NCI-H82 treated with DMSO at 0.1 percent for 48 hours (cell line): ENCODE measurements at regions not wholly inside any gene's neighbourhood (a gene's known extent, or its start where the extent isn't known, plus 50 kb on each side); places are given as distances from the start of the nearest gene placed in this dataset.

Source experiments
- DNase-seq: peaks from one replicate; lab custom pipeline; 2025; ENCODE audit not compliant: unreplicated experiment; lab: John Stamatoyannopoulos, UW

- DNase-seq: no peak
Observed at GRCh38 chr7:11895337-11895736, 63.3 kb upstream of the THSD7A start.

DNA sequence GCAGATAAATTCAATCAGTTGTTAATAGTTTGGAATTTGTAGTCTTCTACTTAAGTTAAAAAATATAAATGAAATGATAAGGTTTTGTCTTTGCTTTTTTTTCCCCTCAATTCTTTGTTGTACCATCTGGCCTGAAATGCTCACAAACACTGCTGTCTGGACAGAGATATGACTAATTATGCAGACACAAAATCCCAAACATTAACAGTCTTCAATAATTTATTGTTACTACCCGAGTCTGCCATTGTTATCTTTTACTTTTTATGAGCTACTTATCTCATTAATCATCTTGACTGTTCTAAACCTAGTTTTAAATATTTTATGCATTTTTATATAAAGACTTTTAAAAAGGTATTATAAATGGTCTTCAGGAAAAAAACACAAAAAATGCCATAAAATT lies 64.7 kb upstream of the THSD7A start:
- DNase-seq: no peak

- DNase-seq: no peak
Observed at GRCh38 chr7:11899247-11899646, 67.2 kb upstream of the THSD7A start.

DNA sequence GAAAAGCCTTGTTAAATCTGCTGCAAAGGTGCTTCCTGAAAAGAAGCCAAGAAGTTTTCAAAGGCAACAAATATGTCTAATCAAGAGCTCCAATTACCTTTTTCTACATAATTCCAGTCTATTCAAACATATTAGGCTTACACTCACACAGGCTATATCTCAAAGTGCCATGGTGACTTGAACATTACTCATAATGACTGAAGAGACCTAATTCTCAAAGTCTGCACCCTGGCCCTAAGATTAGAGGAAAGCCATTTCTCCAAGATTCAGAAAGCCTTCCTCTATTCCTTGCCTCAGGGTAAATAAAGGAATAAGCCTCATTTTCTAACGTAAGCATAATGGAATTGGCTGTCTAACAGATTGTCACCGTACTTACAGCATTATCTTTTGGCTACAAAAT lies 78.3 kb upstream of the THSD7A start:
- no peak for DNase-seq

DNA sequence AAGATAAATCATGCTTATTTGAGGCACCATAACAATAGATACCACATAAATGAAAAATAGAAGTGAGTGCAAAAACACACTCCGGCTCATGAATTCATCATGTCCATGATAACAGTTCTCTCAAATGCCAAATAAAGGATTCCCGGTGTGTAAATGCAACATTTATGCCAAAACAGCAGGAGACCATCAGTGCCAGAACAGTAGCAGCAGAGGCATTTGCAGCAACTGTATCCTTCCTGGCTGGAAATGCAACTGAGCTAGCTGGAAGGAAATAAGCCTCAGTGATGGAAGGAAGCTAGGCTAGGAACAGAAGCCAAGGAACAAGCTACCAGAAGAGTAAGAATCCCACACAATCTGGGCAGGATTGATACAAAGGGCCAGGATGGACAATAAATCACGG lies 79.9 kb upstream of the THSD7A start:
- no peak for DNase-seq

DNA sequence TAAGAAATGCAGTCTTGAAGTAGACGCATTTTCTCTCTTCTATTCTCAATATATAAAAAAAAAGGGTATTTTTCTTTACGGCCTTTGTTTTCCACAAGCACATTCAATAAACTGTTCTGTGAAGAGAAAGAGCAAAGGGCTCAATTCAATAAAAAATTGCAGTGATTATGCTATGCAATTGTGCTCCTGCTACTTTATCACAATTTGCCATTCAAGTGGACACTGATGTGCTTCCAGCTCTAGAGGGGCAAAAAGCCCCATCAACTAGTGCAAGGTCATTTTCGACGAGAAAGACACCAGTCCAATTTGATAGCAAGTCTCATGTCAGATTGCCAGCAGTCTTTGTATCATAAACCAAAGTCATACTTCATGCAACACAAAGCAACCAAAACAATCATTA lies 82.6 kb upstream of the THSD7A start:
- no peak for DNase-seq

DNA sequence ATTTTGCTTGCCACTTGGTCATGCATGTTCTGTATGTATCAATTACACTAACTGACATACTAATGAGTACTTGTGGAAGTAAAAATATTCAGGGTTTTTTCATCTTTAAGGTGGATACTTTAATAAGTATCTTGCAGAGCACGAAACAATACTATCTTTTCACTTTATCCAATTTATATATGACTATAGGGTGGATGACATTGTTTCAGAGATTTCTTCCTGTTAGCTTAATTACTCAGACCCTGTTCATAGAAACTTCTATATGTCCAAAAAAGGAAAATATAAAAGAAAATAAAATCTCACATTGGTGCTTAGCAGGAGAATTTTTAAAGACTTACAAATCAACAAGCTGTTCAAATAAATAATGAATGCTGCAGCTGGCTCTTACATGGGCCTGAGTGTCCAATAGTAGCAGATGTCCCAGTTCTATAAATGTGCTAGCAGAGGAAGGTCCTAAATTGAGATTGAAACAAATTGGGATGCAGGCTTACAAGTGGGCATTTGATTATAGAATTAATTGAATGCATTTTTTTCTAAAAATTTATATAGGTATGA lies 91.5 kb upstream of the THSD7A start:
- no peak for DNase-seq

- DNase-seq: no peak
Observed at GRCh38 chr7:11931307-11931706, 99.3 kb upstream of the THSD7A start.

GRCh38 chr7:11934796-11935195 lies 102.8 kb upstream of the THSD7A start:
- no peak for DNase-seq

DNA sequence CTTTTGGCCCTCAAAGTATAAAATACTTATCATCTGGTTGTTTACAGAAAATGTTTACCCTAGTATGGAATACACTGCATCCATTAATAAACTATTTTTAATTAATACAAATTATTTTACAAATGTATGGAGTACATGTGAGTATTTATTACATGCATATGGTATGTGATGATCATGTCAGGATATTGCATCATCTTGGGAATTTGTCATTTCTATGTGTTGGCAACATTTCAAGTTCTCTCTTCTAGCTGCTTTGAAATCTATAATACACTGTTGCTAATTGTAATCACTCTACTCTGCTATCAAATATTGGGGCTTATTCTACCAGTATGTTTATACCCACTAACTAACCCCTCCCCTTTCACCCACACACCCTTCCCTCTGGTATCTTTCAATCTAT lies 103.9 kb upstream of the THSD7A start:
- DNase-seq: no peak

- no peak for DNase-seq
Observed at GRCh38 chr7:11946794-11947193, 114.8 kb upstream of the THSD7A start.

- DNase-seq: no peak
Observed at GRCh38 chr7:11950281-11950680, 118.3 kb upstream of the THSD7A start.

DNA sequence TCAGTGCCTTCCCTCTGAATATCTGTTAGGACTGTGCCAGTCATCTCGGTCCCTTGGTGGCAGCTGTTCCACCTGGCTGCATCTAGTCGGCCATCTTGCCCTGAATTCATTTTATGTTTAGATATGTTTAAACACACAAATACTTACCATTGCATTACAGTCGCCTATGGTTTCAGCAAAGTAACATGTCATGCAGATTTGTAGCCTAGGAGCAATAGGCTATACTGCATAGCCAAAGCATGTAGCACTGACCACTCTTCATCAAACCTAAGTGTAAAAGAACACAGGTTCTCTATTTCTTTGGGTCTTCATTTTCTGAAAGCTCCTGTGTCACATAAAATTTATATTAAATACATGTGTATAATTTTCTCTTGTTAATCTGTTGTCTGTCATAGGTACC lies 118.9 kb upstream of the THSD7A start:
- no peak for DNase-seq

- DNase-seq: no peak
Observed at GRCh38 chr7:11951909-11952308, 119.9 kb upstream of the THSD7A start.

DNA sequence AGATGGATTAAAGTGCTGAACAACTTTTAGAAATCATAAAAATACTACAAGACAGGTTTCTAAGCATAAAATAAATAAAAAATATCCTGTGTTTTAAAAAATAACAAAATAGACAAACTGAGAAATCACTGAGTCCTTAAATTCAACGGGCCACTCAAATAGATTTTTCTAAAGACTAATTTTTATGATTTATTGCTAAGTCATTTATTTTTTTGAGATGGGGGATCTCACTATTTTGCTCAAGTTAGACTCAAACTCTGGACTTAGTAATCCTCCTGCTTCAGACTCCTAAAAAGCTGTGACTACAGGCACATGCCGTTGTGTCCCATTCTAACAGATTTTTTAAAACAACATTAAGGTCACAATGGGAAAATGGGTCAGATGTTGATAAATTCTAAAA lies 121.0 kb upstream of the THSD7A start:
- DNase-seq: no peak

DNA sequence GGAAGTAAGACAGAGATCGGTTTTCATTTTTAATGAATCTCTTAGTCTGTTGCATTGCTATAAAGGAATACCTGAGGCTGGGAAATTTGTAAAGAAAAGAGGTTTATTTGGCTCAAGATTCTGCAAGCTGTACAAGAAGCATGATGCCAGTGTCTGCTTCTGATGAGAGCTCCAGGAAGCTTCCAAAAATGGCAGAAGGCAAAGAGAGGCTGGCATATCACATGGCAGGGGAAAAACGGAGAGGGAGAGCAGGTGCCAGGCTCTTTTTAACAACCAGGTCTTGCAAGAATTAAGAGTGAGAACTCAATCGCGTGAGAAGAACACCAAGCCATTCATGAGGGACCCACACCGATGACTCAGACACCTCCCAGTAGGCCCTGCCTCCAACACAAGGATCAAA lies 125.0 kb upstream of the THSD7A start:
- DNase-seq: no peak

GRCh38 chr7:11957956-11958355 lies 126.0 kb upstream of the THSD7A start:
- peak; percentile 85 for DNase-seq

GRCh38 chr7:11959121-11959520 lies 127.1 kb upstream of the THSD7A start:
- no peak for DNase-seq

DNA sequence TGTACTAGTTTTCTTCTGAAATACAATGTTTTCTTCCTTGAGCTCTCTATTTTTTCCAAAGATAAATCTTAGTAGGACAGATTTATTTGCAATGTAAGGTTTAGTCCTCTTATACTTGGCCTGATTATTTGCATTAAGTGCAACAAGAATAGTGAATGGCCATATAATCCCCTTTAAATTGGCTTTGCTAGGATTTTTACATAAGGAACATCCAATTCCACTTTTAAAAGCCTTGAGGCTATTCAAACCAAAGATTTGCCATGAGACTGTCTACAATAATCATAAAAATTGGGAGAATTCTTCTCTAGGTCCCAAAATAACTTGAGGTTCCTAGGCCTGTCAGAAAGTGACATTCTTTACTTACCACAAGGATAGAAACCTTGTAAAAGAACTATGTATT lies 128.6 kb upstream of the THSD7A start:
- DNase-seq: peak; percentile 81

DNA sequence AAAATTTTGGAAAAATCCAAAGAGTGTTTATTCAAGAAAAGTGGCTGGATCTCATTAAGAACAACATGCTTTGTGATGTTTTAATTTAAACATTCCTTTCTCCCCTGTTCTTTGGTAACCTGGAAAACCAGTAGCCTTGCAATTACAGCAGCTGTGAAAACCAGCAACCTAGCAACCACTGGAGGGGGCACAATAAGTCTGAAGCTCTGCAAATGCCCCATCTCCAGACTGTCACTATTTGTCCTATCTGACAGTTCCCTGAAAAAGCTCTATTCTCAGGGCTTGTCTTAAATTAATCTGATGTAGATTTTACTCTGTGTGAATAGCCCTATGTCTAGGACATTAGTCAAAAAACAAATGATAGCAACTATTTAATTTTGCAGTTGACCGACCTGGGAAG lies 137.6 kb upstream of the THSD7A start:
- no peak for DNase-seq

- DNase-seq: no peak
Observed at GRCh38 chr7:11970132-11970531, 138.1 kb upstream of the THSD7A start.

GRCh38 chr7:11985376-11985775 lies 153.4 kb upstream of the THSD7A start:
- DNase-seq: no peak

- DNase-seq: no peak
Observed at GRCh38 chr7:11985971-11986370, 154.0 kb upstream of the THSD7A start.

DNA sequence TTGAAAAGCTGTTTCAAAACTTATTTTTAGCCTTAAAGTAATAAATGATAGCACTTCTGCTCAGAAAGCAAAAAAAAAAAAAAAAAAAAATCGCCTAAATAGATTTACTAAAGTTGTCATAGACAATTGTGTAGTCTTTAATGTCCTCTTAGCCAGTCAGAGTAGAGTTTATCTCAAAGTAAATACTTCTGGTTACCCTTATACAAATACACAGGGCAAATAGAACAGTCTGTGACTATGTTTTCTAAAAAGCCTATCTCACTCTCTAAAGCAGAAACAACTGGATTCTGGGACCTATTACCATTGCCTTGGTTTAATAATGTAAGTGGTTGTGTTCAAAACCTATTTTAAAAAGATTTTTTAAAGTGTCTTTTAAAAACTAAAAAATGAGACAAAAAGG lies 156.2 kb upstream of the THSD7A start:
- no peak for DNase-seq
